ENCODE measurements at regions not wholly inside any gene's neighbourhood (a gene's known extent, or its start where the extent isn't known, plus 50 kb on each side); places are given as distances from the start of the nearest gene placed in this dataset.

DNA sequence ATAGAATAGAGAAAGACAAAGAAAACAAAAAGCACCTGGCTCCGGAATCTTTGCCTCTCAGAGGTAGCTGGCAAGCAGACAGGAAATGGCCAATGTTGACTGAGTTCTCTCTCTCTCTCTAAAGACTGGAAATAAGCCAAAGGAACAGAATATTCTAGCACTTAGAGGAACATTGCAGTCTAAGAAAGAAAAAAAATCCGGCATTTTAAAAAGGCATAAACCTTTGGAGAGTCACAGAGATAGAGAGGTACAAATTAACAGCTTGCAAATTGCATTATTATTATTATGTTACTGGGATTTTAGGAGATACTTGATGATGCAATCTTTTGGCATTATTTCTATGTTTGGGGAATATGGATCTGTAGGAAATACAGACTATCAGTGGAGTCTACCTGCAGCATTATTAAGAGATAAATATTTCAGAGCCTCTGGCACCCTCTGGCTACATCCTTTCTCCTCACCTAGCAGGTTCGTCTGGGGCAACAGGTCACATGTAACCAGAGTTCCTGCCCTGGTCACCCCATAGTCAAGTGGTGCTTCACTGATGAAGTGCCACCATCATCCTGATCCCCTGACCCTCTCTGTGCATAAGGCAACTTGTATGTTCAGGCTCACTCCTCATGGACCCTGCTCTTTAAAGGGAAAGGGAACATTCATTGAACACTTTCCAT is 318.9 kb upstream of the ACVR2A start:
- TF ChIP-seq, protein P1, sequence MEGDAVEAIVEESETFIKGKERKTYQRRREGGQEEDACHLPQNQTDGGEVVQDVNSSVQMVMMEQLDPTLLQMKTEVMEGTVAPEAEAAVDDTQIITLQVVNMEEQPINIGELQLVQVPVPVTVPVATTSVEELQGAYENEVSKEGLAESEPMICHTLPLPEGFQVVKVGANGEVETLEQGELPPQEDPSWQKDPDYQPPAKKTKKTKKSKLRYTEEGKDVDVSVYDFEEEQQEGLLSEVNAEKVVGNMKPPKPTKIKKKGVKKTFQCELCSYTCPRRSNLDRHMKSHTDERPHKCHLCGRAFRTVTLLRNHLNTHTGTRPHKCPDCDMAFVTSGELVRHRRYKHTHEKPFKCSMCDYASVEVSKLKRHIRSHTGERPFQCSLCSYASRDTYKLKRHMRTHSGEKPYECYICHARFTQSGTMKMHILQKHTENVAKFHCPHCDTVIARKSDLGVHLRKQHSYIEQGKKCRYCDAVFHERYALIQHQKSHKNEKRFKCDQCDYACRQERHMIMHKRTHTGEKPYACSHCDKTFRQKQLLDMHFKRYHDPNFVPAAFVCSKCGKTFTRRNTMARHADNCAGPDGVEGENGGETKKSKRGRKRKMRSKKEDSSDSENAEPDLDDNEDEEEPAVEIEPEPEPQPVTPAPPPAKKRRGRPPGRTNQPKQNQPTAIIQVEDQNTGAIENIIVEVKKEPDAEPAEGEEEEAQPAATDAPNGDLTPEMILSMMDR (IDR thresholded peaks at IDR 0.05), result no peak
- TF ChIP-seq POLR2A (IDR thresholded peaks at IDR 0.05), result no peak
- no peak for TF ChIP-seq EP300 (IDR thresholded peaks at IDR 0.05)
